Ovary (tissue), 3 donors: ENCODE measurements at regions not wholly inside any gene's neighbourhood (a gene's known extent, or its start where the extent isn't known, plus 50 kb on each side); places are given as distances from the start of the nearest gene placed in this dataset.
"Not testable (repeated sequence)": the region's sequence is repeated elsewhere in the genome, so short reads cannot be mapped to it uniquely, and the experiment has no call there.

Source experiments
- CTCF ChIP-seq, 3 donors: fragments of 450-650 bp in 2 of 3; fragments of 200-600 bp in 1 of 3; IDR thresholded peaks; one replicate each; pipeline versions ENCODE4 v1.5.1 to v1.8.0; 2016 to 2022; ENCODE audit warnings: antibody characterized with exemption in 3 of 3, mild to moderate bottlenecking in 1 of 3
- EP300 ChIP-seq: sonication (generic); formaldehyde crosslinking; IDR thresholded peaks from one replicate; pipeline ENCODE4 v1.6.1; 2017; ENCODE audit warnings: antibody characterized with exemption
- POLR2A ChIP-seq: fragments of 450-650 bp; IDR thresholded peaks from one replicate; pipeline ENCODE4 v1.6.1; 2017; ENCODE audit warnings: antibody characterized with exemption, mild to moderate bottlenecking, moderate library complexity
- donor health status: DM: no; HTN: no; CAD: no.

- TF ChIP-seq EP300; CTCF (IDR thresholded peaks at IDR 0.05); POLR2A: not testable (repeated sequence)
These were observed 256.0 kb upstream of the ATXN7L3B start for GRCh38 chr12:74281401-74282180.
